ENCODE measurements at regions not wholly inside any gene's neighbourhood (a gene's known extent, or its start where the extent isn't known, plus 50 kb on each side); places are given as distances from the start of the nearest gene placed in this dataset.

- TF ChIP-seq CTCF (IDR thresholded peaks at IDR 0.05) (no peak), E2F1 (CRISPR knock-in tag; IDR thresholded peaks at IDR 0.05) (no peak), AFF4 (CRISPR knock-in tag; IDR thresholded peaks at IDR 0.05; ENCODE audit: borderline replicate concordance) (no peak), TP53 (CRISPR knock-in tag; IDR thresholded peaks at IDR 0.05) (no peak), ZNF232 (CRISPR knock-in tag; IDR thresholded peaks at IDR 0.05) (no peak), NFYB (CRISPR knock-in tag; conservative IDR thresholded peaks at IDR 0.05; ENCODE audit: low read depth) (no peak), PRRX2 (CRISPR knock-in tag; IDR thresholded peaks at IDR 0.05) (no peak), MLX (CRISPR knock-in tag; IDR thresholded peaks at IDR 0.05) (no peak)
Observed at GRCh38 chr18:64519201-64519600, 370.3 kb upstream of the LINC00305 start.
